NCI-H1694 treated with DMSO at 0.1 percent for 48 hours (cell line): ENCODE measurements at regions not wholly inside any gene's neighbourhood (a gene's known extent, or its start where the extent isn't known, plus 50 kb on each side); places are given as distances from the start of the nearest gene placed in this dataset.
A peak's percentile ranks its signal among the peaks of the same experiment; 100 is the strongest.

Source experiments
- DNase-seq: peaks from one replicate; lab custom pipeline; 2025; lab: John Stamatoyannopoulos, UW

DNA sequence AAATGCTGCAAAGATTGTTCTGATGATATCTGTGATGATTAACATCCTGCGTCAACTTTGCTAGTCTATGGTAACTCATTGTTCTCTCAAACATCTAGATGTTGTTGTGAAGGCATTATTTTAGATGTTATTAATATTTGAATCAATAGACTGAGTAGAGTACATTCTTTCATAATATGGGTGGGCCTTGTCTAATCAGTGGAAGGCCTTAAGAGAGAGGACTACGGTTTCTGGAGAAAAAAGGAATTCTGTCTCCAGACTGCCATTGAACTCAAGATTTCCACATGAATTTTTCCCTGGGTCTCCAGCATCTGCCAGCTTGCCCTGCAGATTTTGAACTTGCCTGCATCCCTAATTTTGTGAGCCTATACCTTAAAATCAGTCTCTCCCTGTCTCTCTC, 2381.1 kb upstream of the AGA start:
- DNase-seq, result no peak

DNA sequence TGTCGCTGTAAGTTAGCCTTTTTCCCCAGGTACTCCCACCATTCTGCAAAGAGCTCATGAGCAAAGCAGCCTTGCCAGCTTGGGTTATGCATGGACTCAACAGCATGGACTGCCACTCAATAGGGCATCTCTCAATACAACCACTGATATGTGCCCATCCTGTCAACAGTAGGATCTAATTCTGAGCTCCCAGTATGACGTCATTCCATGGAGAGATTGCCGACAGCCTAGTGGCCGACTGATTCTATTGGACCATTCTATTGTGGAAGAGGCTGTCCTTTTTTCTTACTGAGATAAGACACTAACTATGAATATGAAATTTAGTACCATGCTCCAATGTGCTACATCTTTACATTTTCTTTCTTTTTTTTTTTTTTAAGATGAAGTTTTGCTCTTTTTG, 2389.0 kb upstream of the AGA start:
- DNase-seq, result no peak

DNA sequence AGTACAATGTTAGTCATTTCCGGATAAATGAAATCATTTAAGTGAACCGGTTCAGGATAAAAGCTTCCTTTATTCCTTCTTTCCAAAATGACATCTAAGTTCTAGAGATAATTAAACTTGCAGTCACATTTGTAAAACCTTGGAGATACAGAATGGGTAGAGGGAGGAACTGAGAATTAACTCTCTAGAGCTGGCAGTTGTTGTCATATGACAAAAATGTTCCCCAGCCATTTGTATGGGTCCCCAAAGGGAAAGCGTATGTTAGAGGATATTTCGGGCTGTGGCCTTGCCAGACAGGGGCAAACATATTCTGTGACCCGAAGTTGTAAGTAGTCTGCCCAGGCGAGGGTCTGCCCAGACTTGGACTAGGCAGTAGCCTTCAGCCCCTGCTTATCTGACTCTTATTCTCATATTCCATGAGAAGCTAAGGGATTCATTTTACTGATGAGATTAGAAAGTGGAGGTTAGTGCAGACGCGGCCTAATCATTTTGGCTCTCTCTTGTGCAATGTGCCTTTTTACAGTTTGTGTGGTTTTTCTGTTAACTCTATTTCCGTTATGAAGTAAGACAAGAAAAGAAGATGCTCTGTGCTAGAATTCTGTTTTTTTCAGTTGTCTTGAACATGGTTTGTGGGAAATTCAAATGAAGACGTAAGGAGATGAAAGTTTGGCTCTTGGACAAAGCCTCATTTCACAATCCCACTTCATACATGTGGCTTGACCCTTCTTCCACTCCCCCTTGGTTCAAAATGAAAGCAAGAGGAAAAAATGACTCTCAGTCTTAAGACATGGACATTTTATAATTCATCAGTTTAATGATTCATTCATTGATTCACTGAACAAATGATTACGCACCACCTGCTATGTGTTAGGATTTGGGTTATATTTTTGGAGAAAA, 2394.2 kb upstream of the AGA start:
- no peak for DNase-seq

DNA sequence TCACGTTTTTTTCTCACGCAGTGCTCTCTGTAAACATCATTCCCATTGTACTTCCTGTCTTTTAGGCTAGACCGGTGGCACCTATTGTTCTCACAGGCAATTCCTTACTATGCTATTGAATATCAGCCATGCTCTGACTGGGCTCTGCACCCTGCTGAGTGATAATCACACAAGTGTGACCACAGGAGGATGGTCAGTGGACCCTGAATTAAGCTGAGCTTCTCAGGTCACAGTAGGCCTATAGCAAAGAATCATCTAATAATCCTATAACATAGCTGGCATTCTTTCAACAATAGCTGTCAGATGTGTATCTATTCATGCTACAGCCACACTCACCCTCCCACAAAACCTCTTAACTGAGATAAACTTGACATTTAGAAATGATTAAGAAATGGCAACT, 2399.8 kb upstream of the TENM3 start:
- no peak for DNase-seq

DNA sequence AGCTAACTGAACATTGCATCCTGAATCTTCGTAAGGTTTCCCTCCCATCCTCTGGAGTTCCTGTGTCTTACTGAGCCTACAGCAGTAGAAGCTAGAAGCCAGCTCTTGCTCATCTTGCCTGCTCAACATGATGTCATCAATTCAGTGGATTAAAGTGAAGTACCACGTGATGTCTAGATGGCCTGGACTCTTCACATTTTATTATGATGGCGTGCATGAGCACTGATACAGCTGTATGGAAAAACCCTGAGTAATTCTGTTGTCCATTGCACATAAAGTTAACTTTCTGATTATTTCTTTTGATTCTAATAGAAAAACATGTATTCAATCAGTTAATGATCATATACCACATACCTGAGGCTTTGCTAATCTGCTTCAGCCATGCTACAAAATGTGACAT, 2387.7 kb upstream of the TENM3 start:
- DNase-seq, result no peak

DNA sequence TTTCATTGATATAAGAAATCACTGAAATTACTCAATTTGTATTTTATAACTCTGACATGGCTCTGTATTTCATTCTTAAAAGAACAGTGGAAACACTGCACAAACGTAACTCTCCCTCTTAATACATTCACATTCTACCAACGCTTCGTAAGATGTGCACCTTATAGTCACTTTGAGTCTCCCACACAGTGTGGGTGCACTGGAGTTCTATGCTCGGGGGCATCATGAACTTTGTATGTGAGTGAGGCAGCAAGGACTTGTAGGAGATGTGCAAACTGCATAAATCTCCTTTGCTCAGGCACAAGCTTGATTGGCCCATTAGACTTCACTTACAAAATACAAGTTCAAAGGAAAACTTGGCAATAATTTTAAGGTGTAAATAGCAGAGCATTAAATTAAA, 2385.0 kb upstream of the TENM3 start:
- DNase-seq, result no peak

DNA sequence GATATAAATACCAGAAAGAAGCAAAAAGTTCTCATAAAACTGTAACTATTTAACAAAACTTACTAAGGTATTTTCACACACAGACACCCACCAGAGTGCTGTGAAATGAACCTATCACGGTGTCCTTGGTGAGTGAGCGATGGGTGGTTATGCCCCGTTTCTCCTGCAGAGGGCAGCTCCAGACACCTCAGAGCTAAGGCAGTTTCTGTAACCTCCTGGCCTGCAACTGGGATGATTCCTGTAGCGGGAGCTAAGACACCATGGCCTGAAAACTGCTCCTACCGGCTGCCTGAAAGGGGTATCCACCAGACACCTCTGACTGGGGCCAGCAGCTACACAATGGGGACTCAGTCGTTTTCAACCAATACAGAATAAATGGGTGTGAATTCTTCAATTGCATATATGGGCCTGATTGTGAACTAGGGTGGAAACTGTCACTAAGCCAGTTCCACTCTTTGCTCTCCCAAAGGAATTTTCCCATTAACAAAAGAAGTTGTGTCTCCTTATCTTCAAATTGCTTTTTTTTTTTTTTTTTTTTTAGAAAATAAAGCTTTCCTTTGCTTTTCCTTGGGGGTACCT, 2375.8 kb upstream of the TENM3 start:
- peak; percentile 3 for DNase-seq

DNA sequence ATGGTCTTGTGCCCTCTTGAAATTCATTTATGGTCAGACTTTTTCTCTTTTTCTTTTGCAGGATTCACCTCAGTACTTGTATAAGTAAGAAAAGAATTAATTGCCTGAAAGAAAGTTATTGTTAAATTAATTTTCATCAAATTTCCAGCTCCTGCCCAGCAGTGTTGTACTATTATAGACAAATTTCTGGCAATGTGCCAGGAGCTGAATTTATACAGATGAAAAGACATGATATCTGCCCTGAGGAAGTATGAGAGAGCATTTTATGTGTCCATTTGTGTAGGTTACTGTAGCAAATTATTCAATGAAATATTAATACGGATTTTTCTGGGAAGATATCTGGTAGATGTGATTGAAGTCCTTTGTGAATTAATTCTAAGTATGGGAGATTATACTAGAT, 2371.5 kb upstream of the TENM3 start:
- DNase-seq, result no peak

DNA sequence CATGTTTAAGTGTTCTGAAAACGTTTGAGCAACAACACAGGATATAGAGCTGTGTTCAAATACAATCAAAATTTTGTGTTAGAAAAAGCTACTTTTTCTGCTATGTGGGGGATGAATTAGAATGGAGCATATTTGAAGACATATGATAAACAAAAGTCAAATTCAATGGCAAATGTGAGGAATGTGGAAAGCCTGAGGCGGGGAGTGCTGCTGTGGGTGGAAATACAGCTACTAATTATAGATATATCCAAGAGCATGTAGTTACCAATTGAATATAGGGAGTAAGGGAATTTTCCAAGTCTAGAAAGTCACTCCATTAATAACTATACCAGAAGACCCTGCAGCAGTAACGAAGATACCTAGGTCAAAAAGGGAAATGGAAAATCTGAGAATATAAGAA, 2370.4 kb upstream of the TENM3 start:
- DNase-seq, result no peak

DNA sequence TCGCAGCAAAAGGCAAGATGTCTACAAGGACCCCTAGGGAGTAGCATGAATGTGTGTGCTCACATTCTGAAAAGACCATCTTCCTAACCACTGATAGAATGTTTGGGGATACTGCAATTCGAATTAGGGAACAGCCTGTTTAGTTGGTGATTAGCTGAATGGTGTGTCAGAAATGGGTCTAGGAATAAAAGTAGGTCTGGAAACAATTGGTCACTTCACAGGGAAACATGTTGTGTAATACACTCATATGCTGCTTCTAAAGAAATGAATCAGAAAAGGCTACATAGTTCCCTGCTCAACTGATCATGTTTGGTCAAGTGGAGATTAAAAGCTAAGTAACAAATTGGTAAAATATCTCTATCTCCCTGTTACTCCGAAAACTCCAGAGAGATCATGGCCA, 2362.4 kb upstream of the TENM3 start:
- no peak for DNase-seq

DNA sequence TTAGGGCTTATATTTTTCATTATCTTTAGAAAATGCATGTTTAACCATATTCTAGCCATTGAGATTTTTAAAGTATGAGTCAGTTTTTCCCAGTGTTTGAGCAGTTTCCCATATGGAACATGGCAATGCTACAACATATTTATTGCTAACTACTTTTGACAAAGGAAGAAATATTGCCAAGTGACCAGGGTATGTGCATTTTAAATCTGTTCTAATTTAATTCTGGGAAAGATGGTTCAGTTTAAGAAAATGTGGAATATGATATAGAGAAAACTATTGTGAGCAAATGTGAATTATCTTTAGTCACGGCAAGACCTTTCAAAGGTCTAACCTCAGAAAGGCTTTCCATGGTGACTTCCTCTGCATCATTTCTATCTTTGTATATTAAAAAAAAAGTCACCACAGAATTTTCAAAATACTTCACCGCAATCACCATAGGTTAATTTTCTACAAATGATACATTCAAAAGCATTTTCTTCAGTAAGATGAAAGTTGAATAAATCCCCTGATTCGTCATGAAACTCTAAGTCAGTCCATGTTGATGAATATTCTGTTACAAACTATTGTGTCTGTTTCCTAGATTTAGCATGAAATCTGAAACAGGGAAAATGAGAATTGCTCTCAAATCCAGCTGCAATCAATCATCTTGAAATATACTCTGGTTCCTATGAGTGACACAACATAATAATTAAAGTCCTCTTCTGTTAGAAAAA, 2349.0 kb upstream of the TENM3 start:
- DNase-seq, result no peak

DNA sequence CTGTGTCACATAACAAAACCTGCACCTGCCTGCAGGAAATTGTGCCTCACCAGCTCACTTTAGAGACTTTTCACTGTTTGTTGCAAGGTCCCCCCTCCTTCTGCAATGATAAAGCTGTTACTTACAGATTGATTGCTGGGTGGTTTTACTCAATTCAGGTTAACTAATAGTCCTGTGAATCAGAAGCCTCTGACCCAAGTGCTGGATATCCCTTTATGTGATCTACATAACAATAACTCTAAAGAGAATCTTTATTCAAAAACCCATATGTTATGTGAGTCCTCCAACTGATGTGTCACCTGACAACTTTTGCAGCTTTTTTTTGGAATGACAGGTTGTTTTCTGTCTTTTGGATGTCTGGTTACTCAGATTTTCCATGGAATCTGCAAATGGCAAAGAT, 2323.6 kb upstream of the TENM3 start:
- no peak for DNase-seq

DNA sequence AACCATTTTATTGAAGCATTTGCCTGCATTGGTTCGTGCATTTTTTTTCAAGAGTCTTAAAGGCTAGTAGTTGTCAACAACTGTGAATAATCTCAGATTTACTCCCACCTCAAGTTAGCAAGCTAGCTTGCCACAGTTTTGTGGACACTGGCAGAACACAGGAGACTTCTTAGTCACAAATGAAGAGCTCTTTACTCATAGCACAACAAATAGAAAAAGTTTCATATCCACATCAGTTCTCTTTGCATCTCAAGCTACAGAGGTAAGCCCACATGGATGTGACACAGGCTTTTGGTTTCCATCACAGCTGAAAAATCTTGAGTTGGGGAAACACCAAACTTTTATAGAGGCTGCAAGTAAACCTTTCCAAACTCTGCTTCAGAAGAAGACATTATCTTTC, 2315.7 kb upstream of the TENM3 start:
- DNase-seq, result no peak

DNA sequence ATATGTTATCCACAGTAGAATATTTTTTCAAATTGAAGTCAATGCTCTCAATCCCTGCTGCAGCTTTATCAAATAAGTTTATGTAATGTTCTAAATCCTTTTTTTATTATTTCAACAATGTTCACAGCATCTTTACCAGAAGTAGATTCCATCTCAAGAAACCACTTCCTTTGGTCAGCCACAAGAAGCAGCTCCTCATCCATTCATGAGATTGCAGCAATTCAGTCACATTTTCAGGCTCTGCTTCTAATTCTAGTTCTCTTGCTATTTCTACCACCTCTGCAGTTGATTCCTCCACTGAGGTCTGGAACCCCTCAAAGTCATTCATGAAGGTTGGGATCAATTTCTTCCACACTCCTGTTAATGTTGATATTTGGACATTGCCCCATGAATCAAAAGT, 2301.3 kb upstream of the TENM3 start:
- DNase-seq, result no peak

DNA sequence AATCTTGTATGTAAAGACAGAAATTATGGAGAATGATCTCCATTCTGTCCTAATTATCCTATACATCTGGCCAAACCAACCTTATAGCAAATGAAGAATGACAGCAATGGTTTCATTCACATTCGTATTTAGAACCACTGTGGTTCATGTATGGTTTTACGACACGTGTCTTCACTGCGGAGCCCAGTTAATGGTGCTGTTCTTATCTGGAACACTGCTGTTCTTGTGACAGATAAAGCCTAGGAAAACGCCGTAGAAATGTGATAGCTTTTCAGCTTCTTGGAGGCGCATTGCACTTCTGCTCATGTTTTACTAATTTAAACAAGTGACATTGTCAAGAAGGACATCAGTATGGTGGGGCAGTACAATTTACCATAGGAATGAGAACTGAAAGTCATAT, 2266.4 kb upstream of the TENM3 start:
- DNase-seq, result no peak

DNA sequence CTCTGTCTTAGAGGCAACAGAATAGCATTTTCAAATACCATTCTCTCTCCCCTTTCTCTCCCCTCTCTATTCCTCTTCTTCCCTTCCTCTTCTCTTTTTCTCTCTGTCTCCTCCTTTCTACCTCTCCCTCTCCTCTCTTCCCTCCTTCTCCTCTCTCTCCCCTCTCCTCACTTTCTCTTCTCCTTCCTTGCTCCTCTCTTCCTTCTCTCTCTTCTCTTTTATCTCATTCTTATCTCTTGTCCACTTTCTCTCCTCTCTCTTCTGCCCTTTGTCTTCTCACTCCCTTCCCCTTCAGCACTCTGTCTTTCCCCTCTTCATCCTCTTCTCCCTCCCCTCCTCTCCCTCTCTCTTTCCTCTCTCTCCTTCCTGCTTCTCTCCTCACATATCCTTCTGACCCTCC, 2265.8 kb upstream of the TENM3 start:
- DNase-seq, result no peak

DNA sequence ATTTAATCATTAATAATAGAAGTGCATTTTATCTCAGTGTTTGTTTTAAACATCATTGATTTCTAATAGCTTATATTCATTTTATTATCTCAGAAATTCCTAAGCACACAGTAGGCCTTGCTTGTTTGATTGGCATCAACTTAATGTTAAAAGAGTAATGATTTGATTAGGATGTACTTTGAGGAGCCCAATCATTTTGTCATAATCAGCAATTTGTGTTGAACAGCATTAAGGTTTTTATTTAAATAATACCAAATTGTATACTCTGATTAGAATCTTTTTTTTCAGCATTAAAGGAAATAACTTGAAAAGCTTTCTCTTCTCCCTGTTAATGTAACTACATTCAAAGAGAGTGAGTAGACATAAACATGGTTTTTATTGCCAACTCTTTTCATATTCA, 2262.0 kb upstream of the TENM3 start:
- DNase-seq, result no peak

DNA sequence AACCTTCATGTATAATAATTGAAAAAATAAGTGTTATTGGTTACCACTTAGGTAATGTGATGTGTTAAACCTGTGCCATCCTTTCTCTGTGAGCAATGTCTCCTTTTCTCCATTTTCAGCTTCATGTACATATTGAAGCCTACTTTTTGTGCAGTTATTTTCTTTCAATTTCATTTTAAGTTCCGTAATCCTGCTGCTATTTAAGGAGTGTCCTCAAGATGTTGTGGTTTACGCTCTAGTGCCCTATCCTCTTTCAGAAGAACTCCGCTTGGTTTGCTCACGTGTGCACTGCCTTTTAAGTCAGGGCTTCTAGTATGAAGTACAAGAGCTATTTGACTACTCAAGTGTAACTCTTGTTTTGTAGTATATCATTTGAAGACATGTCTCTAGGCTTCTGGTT, 2253.2 kb upstream of the TENM3 start:
- no peak for DNase-seq

DNA sequence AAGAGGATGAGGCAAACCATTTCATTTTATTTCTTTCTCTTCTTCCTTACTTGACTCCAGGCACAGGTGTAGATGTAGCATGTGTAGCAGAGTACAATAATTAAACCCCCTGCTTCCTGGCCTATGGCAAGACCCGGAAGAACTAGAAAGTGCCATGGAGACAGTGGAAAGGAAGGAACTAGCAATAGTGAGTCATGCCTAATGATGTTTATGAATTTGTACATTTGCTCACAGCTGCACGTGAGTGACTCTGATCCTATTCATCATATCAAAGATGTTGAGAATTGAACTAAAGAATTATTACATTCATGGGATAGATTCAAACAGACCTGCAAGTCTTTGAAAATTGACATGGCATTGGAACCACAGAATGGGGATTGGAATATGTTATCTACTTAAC, 2233.9 kb upstream of the TENM3 start:
- DNase-seq, result no peak

DNA sequence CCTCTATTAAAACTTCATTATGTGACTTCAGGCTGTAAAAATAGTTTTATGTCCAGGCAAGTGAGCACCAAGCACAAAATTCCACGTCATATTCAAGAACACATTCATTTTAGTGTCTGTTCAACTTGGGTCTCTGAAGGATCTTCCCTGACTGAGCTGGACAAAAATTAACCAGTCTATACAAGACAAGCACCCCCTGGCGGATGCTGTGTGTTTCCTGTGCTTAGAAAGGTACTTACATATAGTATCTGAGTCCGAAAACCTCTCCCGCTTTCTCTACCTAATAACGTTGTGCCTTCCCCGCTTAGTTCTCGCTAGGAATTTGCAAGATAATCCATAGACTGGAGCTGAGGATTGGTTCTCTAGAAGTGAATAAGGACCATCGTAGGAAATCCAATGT, 2214.5 kb upstream of the TENM3 start:
- DNase-seq, result peak; percentile 1

DNA sequence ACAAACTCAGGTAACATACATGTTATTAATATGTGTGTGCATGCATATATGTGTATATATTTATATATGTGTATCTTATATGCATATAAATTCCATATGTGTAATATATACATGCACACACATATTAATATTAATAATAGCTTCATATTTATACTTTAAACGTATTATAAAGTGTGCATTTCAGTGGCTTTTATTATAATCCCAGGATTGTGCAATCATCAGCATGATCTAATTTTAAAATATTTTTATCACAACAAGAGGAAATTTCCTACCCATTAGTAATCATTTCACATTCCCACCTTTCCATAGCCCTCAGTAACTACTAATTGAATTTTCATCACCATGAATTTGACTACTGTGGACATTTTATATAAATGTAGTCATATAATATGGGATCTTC, 2211.9 kb upstream of the TENM3 start:
- no peak for DNase-seq

DNA sequence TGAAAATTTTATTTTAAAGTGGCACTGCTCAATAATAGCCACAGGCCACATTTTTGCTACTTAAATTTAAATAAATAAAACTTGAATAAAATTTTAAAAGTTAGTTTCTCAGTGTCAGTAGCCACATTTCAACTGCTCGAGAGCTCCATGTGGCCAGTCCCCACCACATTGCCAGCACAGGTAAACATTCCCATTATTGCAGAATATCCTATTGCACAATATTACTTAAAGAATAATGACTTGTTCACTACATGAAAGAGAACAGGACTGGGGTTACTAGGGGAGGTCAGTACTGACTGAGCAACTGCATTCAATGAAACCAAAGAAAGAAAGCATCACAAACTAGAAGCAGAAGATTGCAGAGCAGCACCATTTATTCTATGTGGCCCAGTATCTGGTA, 2201.6 kb upstream of the TENM3 start:
- DNase-seq, result no peak

DNA sequence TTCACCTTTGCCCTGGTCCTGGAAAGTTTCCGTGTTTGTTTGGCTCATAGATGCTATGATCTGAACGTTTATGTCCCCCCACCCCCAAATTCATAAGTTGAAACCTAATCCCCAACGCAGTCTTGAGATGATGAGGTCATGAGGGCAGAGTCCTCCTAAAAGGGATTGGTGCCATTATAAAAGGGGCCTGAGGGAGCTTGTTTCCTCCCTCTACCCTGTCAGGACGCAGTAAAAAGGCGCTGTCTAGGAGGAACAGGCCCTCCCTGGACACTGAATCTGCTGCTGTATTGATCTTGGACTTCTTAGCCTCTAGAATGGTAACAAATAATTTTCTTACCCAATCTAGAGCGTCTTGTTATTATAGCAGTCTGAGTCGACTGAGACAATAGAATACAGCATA, 2190.6 kb upstream of the TENM3 start:
- DNase-seq, result no peak
